Effector memory CD8-positive, alpha-beta T cell (primary cell): ENCODE measurements at regions not wholly inside any gene's neighbourhood (a gene's known extent, or its start where the extent isn't known, plus 50 kb on each side); places are given as distances from the start of the nearest gene placed in this dataset.

Source experiments
- ATAC-seq: fragments of 150-1000 bp; cut with Tn5 transposase; replicated peaks from 2 replicates; pipeline ENCODE4 v1.10.0; 2021; ENCODE audit warnings: mild to moderate bottlenecking, moderate library complexity
- DNase-seq, 3 experiments: peaks; one replicate each; pipeline ENCODE4 v3.0.0; 2021
- H3K27ac Mint-ChIP-seq, 2 donors: one replicate each; pipeline ENCODE4 v1.8.0; 2022; ENCODE audit warnings: mild to moderate bottlenecking in 2 of 2, mixed read lengths in 2 of 2, moderate library complexity in 2 of 2
- H3K27me3 Mint-ChIP-seq, 2 donors: one replicate each; pipeline ENCODE4 v1.8.0; 2022; ENCODE audit warnings: mixed read lengths in 2 of 2
- H3K36me3 Mint-ChIP-seq: one replicate; pipeline ENCODE4 v1.8.0; 2022; ENCODE audit warnings: mild to moderate bottlenecking, moderate library complexity, mixed read lengths; ENCODE audit not compliant: insufficient read depth
- H3K4me1 Mint-ChIP-seq, 2 donors: one replicate each; pipeline ENCODE4 v1.8.0; 2022; ENCODE audit warnings: low read depth in 2 of 2, mixed read lengths in 2 of 2
- H3K4me3 Mint-ChIP-seq, 2 donors: one replicate each; pipeline ENCODE4 v1.8.0; 2022; ENCODE audit warnings: mild to moderate bottlenecking in 2 of 2, mixed read lengths in 2 of 2, moderate library complexity in 2 of 2
- H3K9me3 Mint-ChIP-seq, 2 donors: one replicate each; pipeline ENCODE4 v1.8.0; 2022; ENCODE audit warnings: mixed read lengths in 2 of 2

- H3K9me3 Mint-ChIP-seq = peaks cover 0 to 2% of the 10 kb centered on the region in 2 donors
- no peak overlapping the region for H3K4me3 Mint-ChIP-seq
- H3K4me1 Mint-ChIP-seq = no peaks in the 10 kb centered on the region
- no peaks in the 10 kb centered on the region for H3K36me3 Mint-ChIP-seq
- ATAC-seq (no peak), DNase-seq (no peak)
- no peaks in the 10 kb centered on the region for H3K27me3 Mint-ChIP-seq
- no peak overlapping the region for H3K27ac Mint-ChIP-seq
These were observed 85.3 kb upstream of the PCSK2 start for GRCh38 chr20:17141568-17141967.

- DNase-seq (no peak), ATAC-seq (no peak)
- Mint-ChIP-seq H3K27me3 (no peaks in the 10 kb centered on the region), H3K36me3 (no peaks in the 10 kb centered on the region), H3K9me3 (no peaks in the 10 kb centered on the region), H3K4me1 (no peaks in the 10 kb centered on the region), H3K27ac (no peak overlapping the region), H3K4me3 (no peak overlapping the region)
These were observed 84.2 kb upstream of the PCSK2 start for GRCh38 chr20:17142666-17143065.

- H3K4me3 Mint-ChIP-seq = no peak overlapping the region
- DNase-seq (no peak), ATAC-seq (no peak)
- no peaks in the 10 kb centered on the region for H3K27me3 Mint-ChIP-seq
- peaks cover 9 to 17% of the 10 kb centered on the region in 2 donors for H3K9me3 Mint-ChIP-seq
- no peaks in the 10 kb centered on the region for H3K4me1 Mint-ChIP-seq
- H3K36me3 Mint-ChIP-seq = no peaks in the 10 kb centered on the region
- H3K27ac Mint-ChIP-seq = no peak overlapping the region
These were observed 76.0 kb upstream of the PCSK2 start for GRCh38 chr20:17150858-17151257.

GRCh38 chr20:17155401-17155800, 71.4 kb upstream of the PCSK2 start:
- Mint-ChIP-seq H3K4me1 (no peaks in the 10 kb centered on the region), H3K27ac (no peak overlapping the region), H3K36me3 (no peaks in the 10 kb centered on the region), H3K9me3 (peaks cover 11 to 22% of the 10 kb centered on the region in 2 donors), H3K4me3 (no peak overlapping the region), H3K27me3 (no peaks in the 10 kb centered on the region)
- ATAC-seq (no peak), DNase-seq (no peak)

GRCh38 chr20:17158701-17159100, 68.1 kb upstream of the PCSK2 start:
- ATAC-seq (no peak), DNase-seq (no peak)
- no peak overlapping the region for H3K27ac Mint-ChIP-seq
- peaks cover 6 to 28% of the 10 kb centered on the region in 2 donors for H3K9me3 Mint-ChIP-seq
- no peaks in the 10 kb centered on the region for H3K36me3 Mint-ChIP-seq
- H3K4me3 Mint-ChIP-seq = no peak overlapping the region
- H3K4me1 Mint-ChIP-seq = no peaks in the 10 kb centered on the region
- H3K27me3 Mint-ChIP-seq = no peaks in the 10 kb centered on the region

- no peak for ATAC-seq
- Mint-ChIP-seq H3K9me3 (peaks cover 2 to 13% of the 10 kb centered on the region in 2 donors), H3K27ac (no peak overlapping the region), H3K27me3 (no peaks in the 10 kb centered on the region), H3K4me3 (no peak overlapping the region), H3K4me1 (no peaks in the 10 kb centered on the region), H3K36me3 (no peaks in the 10 kb centered on the region)
- DNase-seq = no peak
These were observed 65.0 kb upstream of the PCSK2 start for GRCh38 chr20:17161673-17162481.

DNA sequence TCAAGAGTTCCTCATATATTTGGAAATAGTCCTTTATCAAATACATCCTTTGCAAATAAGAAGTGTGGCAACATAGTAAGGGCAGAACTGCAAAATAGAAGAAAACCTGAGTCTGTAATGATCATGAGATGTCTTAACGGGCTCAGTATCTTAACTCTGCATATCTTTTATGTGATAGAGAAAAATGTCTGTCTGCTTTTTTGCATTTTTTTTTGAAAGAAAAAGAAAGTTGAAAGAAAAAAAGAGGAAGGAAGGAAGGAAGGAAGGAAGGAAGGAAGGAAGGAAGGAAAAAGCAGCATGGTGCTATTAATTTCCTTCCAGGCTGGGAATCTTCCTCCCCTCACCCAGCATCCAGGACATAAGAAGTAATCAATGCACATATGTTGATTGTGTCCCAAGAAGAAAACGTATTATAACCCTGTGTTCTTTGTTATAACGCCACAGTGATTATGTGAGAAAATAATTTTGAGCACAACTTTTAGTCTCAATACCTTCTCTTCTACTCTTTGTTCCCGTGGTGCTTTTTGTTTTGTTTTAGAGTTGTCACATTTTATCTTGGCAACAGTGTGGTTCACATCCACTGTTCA, 58.7 kb upstream of the PCSK2 start:
- ATAC-seq (no peak), DNase-seq (no peak)
- Mint-ChIP-seq H3K36me3 (no peaks in the 10 kb centered on the region), H3K27ac (no peak overlapping the region), H3K4me3 (no peak overlapping the region), H3K4me1 (no peaks in the 10 kb centered on the region), H3K9me3 (peaks cover 4 to 8% of the 10 kb centered on the region in 2 donors), H3K27me3 (no peaks in the 10 kb centered on the region)

- Mint-ChIP-seq H3K4me3 (no peak overlapping the region), H3K4me1 (no peaks in the 10 kb centered on the region), H3K27me3 (no peaks in the 10 kb centered on the region), H3K9me3 (peaks cover 4 to 8% of the 10 kb centered on the region in 2 donors), H3K27ac (no peak overlapping the region), H3K36me3 (no peaks in the 10 kb centered on the region)
- ATAC-seq (no peak), DNase-seq (no peak)
These were observed 57.2 kb upstream of the PCSK2 start for GRCh38 chr20:17169585-17170136.

- DNase-seq (no peak), ATAC-seq (no peak)
- H3K27ac Mint-ChIP-seq = no peak overlapping the region
- no peaks in the 10 kb centered on the region for H3K27me3 Mint-ChIP-seq
- H3K4me3 Mint-ChIP-seq = no peak overlapping the region
- H3K4me1 Mint-ChIP-seq = no peaks in the 10 kb centered on the region
- H3K9me3 Mint-ChIP-seq = peaks cover 4 to 8% of the 10 kb centered on the region in 2 donors
- no peaks in the 10 kb centered on the region for H3K36me3 Mint-ChIP-seq
These were observed 55.0 kb upstream of the PCSK2 start for GRCh38 chr20:17171746-17172280.

DNA sequence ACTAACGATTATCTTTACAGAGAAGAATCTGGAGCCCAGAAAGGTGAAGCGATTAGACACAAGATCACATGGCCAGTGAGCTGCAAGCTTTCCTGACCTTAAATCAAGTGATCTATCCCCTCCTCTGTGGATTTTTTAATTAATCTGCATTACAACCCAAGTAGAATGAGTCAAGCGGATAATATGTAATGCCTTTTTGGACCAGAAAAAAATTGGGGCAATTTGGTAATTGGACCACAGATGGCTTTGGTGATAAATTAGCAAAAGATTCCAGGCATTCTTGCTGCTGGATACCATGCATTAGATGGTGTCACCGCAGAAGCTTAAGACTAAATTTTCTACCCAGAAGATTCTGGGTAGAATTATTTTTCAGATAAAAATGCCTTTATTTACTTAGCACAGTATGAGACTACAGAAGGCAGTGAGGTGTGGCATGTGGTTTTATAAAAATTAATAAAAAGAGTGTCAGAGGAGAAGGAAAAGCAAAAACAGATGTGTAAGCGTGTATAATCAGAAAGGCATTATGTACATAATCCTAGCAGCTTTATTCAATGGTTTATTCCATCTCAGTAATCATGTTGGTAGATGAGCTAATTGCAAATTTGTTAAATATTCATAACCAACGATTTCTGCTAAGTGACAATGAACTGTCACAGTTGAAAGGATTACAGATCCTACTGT, 53.9 kb upstream of the PCSK2 start:
- no peak overlapping the region for H3K27ac Mint-ChIP-seq
- peaks cover 0 to 6% of the 10 kb centered on the region in 2 donors for H3K27me3 Mint-ChIP-seq
- H3K9me3 Mint-ChIP-seq = peaks cover 4 to 8% of the 10 kb centered on the region in 2 donors
- H3K36me3 Mint-ChIP-seq = no peaks in the 10 kb centered on the region
- ATAC-seq (no peak), DNase-seq (no peak)
- H3K4me1 Mint-ChIP-seq = no peaks in the 10 kb centered on the region
- H3K4me3 Mint-ChIP-seq = no peak overlapping the region
